Activated CD4-positive, alpha-beta T cell treated with anti-CD3 and anti-CD28 coated beads, Interleukin-10, Interleukin-2, amounts not matched to agents 100 ng/mL and 50 ng/mL, durations not matched to agents 16 hours and 8 hours (primary cell): ENCODE measurements at regions not wholly inside any gene's neighbourhood (a gene's known extent, or its start where the extent isn't known, plus 50 kb on each side); places are given as distances from the start of the nearest gene placed in this dataset.
"Not testable (repeated sequence)": the region's sequence is repeated elsewhere in the genome, so short reads cannot be mapped to it uniquely, and the experiment has no call there.

Experiments used
- DNase-seq: peaks from one replicate; pipeline ENCODE4 v3.0.0-alpha.2; 2020

DNA sequence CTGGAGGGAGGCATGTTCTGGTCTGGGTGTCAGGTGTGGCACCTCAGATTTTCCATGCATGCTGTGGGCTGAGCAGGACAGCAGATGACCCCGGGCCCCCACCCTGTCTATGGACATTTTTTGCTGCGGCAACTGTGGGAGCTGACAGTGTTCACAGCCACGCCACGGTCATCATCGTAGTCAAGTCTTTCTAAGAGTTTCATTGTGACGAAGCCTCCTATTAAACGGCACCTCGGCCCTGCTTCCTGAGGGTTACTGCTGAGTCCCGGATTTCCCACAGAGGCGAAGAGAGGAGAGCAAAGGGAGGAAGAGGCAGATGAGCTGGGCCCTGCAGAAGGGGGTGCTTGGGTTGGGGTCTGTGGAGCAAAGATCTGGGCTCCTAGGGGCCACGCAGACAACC lies 152.1 kb upstream of the POTEB2 start:
- not testable (repeated sequence) for DNase-seq

DNA sequence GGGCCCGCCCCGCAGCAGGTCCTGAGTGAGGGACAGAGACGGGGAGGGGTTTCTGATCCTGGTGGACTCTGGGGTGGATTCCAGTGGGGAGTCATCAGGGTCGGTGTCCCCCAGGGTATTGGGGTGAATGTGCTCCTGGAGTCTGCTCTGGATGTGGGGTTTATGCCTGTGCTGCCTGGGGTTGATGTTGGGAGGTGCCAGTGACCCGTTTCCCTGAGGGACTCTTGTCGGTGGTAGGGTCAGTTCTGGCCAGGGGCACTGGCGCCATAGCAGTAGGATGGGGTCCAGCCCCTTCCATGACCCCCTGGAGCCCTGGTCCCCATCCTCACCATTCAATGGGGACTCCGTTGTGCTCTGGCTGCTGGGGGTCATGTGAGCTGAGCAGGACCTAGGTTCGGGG lies 151.2 kb upstream of the POTEB2 start:
- DNase-seq, result not testable (repeated sequence)

DNA sequence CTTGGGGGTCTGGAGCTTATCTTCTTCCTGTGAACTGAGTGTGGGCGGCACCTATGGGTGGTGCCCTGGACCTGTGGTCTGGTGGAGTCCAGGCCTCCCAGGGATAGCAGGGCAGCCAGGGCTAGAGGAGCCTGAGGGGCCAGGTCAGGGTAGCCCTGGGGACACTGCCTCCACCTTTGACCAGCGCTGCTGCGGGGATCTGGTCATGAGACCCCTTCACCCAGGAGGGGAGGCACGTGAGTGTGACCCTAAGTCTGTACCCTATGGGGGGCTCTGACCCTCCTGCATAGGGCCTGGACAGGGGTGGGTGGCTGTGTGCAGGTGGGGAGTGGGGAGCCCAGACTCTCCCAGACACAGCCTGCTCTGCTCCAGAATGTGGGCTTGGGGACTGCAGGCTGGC lies 150.5 kb upstream of the POTEB2 start:
- not testable (repeated sequence) for DNase-seq

DNA sequence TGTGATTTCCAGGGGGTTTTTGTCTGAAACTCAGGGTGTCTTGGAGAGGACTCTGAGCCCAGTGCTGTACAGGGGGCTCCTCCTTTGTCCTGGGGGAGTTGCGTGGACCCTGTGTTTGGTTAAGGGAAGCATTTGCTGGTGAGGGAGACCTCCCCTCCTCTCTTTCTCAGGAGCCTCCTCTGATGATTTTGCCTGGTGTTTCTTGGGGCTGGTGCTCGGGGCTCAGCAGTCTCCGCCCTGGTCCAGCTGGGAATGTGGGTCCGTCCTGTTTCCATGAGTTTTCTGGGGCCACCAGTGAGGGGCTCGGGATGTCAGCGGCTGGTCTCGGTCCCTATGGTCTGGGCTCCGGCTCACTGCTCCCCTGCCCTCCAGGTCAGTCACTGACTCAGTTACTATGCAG lies 149.1 kb upstream of the POTEB2 start:
- DNase-seq, result not testable (repeated sequence)

DNA sequence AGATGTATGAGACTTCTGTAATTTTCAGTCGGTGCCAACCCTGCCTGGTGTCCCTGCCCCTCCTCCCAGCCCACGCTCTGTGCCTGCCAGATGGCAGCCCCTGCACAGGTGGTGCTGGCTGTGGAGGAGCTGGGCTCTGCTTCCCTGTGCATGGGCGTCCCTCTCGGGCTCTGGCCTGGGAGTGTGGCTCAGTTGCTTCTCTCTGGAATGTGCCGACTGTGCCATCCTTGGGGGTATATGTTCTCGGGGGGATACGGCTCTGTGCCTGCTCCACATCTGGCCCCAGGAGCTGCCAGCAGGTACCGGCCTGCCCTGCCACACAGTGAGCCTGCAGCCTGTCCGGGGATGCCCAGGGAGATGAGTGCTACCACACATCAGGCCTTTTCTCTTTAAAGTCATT lies 147.2 kb upstream of the POTEB2 start:
- DNase-seq, result not testable (repeated sequence)

DNA sequence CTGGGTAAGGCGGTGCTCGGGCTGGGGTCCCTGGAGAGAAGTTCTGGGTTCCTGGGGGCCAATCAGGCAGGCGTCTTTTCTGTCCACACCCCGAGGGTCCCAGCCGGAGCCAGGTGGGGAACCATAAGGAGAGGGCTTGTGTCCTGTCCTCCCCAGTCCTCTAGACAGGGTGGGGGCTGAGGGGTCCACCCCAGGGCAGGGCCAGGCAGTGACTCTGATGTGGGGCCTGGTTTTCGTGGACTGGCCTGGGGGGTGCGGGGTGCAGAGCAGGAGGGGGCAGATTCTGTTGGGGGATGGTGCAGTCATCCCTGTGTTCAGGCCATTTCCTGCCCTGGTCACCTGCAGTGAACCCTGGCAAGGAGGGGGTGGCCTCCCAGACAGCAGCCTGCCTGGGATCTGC lies 143.5 kb upstream of the POTEB2 start:
- not testable (repeated sequence) for DNase-seq

DNA sequence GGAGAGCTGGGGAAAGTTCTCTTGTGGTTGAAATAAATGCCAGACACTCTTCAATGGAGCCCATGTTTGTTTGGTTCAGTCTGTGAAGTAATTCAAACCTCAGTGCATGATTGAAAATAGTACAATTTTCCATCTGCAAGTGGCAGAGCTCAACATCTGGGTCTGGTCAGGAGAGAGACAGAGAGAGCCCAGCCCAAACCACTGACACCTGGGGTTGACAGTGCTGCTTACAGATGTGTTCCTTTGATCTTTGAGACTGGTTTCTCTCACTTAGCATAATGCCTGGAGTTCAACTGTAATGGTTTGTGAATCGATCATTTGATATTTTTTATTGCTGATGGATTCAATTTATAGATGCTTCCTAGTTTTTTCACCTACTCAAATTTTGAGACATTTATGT lies 137.3 kb upstream of the POTEB2 start:
- DNase-seq, result not testable (repeated sequence)

DNA sequence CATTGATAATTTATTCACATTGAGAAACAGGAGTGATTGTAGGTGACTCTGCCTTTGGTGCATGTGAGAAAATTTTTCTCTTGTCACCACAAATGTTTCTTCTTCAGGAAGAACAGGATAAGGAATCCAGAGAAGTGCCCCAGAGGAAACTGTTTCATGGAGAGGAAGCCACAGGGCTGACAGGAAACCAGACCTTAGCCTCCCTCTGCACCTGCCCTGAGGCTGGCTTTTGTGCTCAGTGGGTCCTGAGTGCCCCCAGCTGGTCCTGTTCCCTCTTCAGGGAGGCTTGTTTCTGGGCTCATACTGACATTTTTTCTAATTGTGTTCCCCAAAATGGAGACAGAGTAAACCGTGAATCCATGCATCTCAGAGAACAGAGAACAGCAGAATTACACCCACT lies 135.8 kb upstream of the POTEB2 start:
- DNase-seq, result not testable (repeated sequence)

DNA sequence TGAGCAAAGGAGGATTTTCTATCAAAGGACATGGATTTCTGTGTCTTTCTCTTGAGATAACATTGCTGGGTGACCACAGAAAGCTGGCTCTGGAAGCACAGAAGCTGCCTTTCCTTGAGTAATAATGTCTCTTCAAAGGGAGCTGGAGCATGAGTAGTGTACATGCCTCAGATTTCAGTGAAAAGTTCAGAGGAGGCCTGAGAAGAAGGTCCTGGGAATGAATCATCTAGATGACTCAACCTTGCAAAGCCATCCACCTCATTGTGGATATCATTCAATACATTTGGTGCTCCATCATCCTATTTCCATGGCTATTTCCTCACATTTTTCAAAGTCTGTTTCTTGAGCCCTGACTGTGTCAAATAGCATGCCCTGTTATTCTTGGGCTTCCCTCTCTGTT lies 125.6 kb upstream of the POTEB2 start:
- not testable (repeated sequence) for DNase-seq

DNA sequence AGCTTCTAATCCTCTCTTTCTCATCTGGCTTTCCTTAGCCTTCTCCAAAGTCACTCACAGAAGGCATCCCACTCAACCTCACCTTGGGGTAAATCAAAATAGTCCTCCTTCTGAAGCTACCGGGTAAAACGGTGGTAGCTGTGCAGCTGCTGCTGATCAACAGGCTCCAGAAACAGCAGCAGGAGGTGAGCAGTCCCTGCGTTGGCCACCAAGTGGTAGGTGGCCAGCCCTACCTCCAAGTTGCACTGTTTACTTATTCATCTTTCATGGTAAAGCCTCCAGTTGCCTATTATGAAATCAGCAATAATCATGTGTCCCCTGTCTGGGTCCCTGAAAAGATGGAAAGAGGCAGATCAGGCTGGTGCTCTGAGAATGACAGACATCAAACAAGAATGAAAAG lies 125.1 kb upstream of the POTEB2 start:
- DNase-seq, result not testable (repeated sequence)

DNA sequence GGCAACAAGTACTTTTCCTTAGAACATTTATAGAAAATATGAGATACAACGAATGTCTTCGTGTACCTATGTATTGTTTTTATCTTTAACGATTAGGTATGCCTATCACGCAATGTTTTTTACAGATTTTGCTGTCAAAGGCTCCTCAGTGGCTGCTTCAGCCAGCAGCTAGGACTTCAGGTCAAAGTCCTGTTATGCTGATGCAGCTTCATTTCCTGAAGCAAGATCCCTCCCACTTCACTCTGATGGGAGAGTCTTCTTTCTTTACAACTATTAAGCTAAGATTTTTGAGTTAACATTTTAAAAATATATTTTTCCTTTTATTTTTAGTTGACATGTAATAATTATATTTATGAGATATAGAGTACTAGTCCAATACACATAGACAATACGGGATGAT lies 120.7 kb upstream of the POTEB2 start:
- DNase-seq, result not testable (repeated sequence)

DNA sequence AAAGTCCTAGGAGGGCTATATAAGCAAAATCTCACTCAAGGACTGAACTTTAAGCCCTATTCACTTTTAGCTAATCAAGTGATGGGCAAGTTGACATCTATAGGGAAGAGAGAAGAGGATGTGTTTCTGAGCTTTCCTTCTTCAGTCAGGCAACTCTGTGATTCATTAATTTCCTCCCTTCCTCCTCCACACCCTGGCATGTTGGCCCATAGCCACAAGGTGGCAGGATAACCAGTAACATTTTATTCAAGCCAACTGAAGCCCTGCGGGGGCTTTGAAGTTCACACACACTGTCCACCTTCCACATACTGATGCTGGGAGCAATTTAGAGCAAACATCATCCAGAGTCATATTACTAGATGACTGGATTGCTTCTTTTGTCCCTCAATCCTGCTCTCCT lies 111.9 kb upstream of the POTEB2 start:
- not testable (repeated sequence) for DNase-seq

DNA sequence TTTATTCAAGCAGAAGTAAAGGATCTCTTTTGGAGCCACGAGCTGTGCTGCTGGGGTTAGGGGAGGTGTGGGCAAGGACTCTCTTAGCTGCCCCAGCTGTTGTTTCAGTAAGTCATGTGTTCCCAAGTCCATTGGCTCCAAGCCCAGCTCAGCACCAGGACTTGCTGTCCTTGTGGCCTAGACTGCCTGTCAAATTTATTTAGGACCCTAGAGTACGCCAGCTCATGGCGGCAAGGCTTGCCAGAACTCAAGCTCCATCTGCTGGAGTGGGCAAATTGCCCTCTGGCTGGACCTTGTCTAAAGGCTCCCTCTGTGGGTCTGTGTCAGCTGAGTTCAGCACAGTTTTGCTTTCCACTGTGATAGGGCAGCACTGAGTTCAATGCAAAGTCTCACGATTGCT lies 106.6 kb upstream of the POTEB2 start:
- not testable (repeated sequence) for DNase-seq

DNA sequence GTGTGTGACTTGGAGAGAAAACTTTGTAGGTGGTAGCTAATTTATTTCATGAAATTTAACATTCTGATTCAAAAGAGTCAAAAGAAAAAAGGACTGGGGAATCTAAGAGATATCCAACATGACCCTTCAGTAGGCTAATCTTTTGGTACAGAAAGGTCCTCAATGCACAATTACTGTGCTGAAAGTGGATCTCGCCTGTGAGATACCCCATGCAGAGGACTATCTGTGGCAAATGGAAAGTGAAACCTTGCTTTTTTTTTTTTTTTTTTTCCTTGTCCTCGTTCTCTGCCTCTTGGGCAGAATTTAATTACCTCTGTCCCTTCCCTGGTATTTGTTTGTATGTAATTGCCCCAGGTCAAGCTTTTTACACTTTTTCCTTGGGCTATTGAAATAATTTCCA lies 93.2 kb upstream of the POTEB2 start:
- DNase-seq, result not testable (repeated sequence)

DNA sequence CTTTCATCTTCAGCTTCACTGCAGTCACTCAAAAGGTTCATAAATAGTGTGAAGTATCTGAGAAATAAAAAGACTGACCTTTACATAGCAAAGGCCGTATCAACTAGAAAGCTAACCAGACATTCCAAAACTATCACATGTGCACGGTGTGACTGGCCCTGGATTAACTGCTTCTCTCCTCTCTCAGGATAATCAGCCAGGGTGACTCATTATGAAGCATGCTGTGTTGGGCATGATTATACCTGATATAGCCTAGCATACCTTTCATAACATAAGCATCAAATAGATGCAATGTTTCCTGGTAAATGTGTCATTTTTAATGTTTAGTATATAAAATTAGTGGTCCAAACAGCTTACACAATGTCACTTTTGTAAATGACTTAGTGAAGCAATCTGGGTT lies 63.2 kb upstream of the POTEB2 start:
- not testable (repeated sequence) for DNase-seq
